NT2/D1 (cell line): ENCODE measurements at regions not wholly inside any gene's neighbourhood (a gene's known extent, or its start where the extent isn't known, plus 50 kb on each side); places are given as distances from the start of the nearest gene placed in this dataset.

Experiments
- SUZ12 ChIP-seq: IDR thresholded peaks from 2 replicates; pipeline ENCODE4 v1.6.1; 2011; ENCODE audit not compliant: insufficient read length, insufficient read depth; ENCODE audit errors: extremely low read depth
- YY1 ChIP-seq: IDR thresholded peaks from 2 replicates; pipeline ENCODE4 v1.6.1; 2011; ENCODE audit not compliant: insufficient read length, insufficient read depth
- ZNF274 ChIP-seq: IDR thresholded peaks from 2 replicates; pipeline ENCODE4 v1.6.1; 2011; ENCODE audit warnings: mild to moderate bottlenecking, low read depth, low read length

DNA sequence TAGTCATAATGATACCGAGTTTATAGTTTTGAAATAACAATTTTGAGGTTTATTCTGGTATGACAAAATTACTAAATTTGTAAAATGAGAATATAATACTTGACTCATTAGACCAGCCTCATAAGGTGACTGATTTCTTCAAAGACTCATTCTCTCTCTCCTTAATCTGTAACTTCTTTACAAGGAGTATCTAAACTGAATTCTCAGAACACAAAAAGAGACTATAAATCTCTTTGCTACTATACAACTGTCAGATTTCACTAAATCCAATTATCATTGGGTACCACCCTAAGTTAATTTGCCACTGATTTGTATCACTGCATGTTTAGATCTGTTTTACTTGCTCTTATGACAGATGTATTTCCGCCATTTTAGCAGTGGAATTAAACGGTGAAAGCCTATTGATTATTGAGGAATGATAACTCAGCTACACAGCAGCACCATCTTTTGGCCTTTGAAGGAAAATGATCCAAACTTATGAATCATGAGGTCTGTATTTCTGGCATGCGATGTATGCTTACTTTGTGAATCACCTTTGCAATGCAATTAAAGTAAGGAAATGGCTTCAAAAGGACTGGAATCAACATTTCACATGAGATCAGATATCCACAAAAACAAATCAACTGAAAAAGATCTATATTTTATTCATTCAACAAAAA, 161.2 kb downstream of the RERGL start:
- no peak for TF ChIP-seq YY1
- no peak for TF ChIP-seq ZNF274
- TF ChIP-seq SUZ12, result no peak
